Fibroblast of pulmonary artery (primary cell): ENCODE measurements at regions not wholly inside any gene's neighbourhood (a gene's known extent, or its start where the extent isn't known, plus 50 kb on each side); places are given as distances from the start of the nearest gene placed in this dataset.

Experiments used
- DNase-seq: peaks from one replicate; pipeline ENCODE4 v3.0.0-alpha.2; 2010; ENCODE audit warnings: low read depth
- H3K4me3 ChIP-seq: replicated peaks from 2 replicates; pipeline ENCODE4 v1.5.1; 2011; ENCODE audit warnings: low read depth, mild to moderate bottlenecking, control low read depth, low read length, moderate library complexity
- CTCF ChIP-seq: IDR thresholded peaks from 2 replicates; pipeline ENCODE4 v1.5.1; 2011; ENCODE audit warnings: mild to moderate bottlenecking, control low read depth, low read length, inconsistent platforms; ENCODE audit errors: missing control alignments

GRCh38 chr4:28548594-28548993, 1688.0 kb downstream of the STIM2 start:
- DNase-seq: no peak
- TF ChIP-seq CTCF: no peak
- no peak overlapping the region for H3K4me3 ChIP-seq

- no peak for TF ChIP-seq CTCF
- H3K4me3 ChIP-seq: no peak overlapping the region
- DNase-seq: peak; percentile 4
These were observed 1695.2 kb downstream of the STIM2 start for GRCh38 chr4:28555866-28556265.

GRCh38 chr4:28557755-28558154, 1697.1 kb downstream of the STIM2 start:
- no peak for TF ChIP-seq CTCF
- H3K4me3 ChIP-seq: no peak overlapping the region
- DNase-seq: peak; percentile 52

- TF ChIP-seq CTCF: no peak
- no peak for DNase-seq
These were observed 1698.3 kb downstream of the STIM2 start for GRCh38 chr4:28558895-28559294.

GRCh38 chr4:28562913-28563312, 1702.3 kb downstream of the STIM2 start:
- no peak for TF ChIP-seq CTCF
- no peak overlapping the region for H3K4me3 ChIP-seq
- no peak for DNase-seq

More at GRCh38 chr4:28558895-28559294, 1698.3 kb downstream of the STIM2 start:
- H3K4me3 ChIP-seq: no peak overlapping the region

- no peak overlapping the region for H3K4me3 ChIP-seq
- TF ChIP-seq CTCF: no peak
- DNase-seq: no peak
These were observed 1704.8 kb downstream of the STIM2 start for GRCh38 chr4:28565396-28565795.

GRCh38 chr4:28600958-28601357, 1740.3 kb downstream of the STIM2 start:
- no peak overlapping the region for H3K4me3 ChIP-seq
- no peak for DNase-seq
- no peak for TF ChIP-seq CTCF
